GM12878 (cell line): ENCODE measurements at regions not wholly inside any gene's neighbourhood (a gene's known extent, or its start where the extent isn't known, plus 50 kb on each side); places are given as distances from the start of the nearest gene placed in this dataset.

Experiments
- ATAC-seq: fragments of 200-7000 bp; cut with Tn5 transposase; 3 replicates; pipeline ENCODE4 v1.9.1; 2020; ENCODE audit warnings: mild to moderate bottlenecking, moderate library complexity
- BruUV-seq: library from RNA; stranded (reverse); fragments of 400-500 nt; replicated peaks from 2 replicates; lab custom pipeline; 2021; lab: Mats Ljungman, UMichigan
- CTCF ChIA-PET: fragments of 300-600 bp; sonication (Branson Sonifier 250); formaldehyde crosslinking; extraction: SDS; loops from one replicate; lab custom pipeline; 2021; ENCODE audit warnings: inconsistent platforms; lab: Yijun Ruan, JAX
- POLR2A ChIA-PET: fragments of 350-600 bp; formaldehyde crosslinking; extraction: SDS; loops from one replicate; lab custom pipeline; 2021; ENCODE audit warnings: inconsistent platforms; lab: Charles Lee
- RAD21 ChIA-PET: fragments of 300-600 bp; sonication (Branson Sonifier 250); formaldehyde crosslinking; loops from one replicate; lab custom pipeline; 2023; ENCODE audit warnings: antibody characterized with exemption; ENCODE audit not compliant: unreplicated experiment; lab: Charles Lee
- SMC1A ChIA-PET: fragments of 300-600 bp; sonication (Branson Sonifier 250); formaldehyde crosslinking; loops from one replicate; lab custom pipeline; 2023; ENCODE audit not compliant: unreplicated experiment, uncharacterized antibody; lab: Charles Lee
- DNase-seq: peaks from one replicate; pipeline ENCODE4 v3.0.0-alpha.2; 2011; ENCODE audit warnings: low read depth, low spot score
- FAIRE-seq: peaks from 3 replicates; lab custom pipeline; 2011; peaks lifted over from hg19 to GRCh38; lab: Jason Lieb, UNC
- H2AFZ ChIP-seq: 2 replicates; pipeline ENCODE4 v1.6.0; 2011; ENCODE audit warnings: low read depth, low read length, control low read depth; ENCODE audit not compliant: control insufficient read depth
- H3K27ac ChIP-seq: 2 replicates; pipeline ENCODE4 v1.5.1; 2011; ENCODE audit warnings: control low read depth; ENCODE audit not compliant: control insufficient read depth, insufficient read depth
- H3K27me3 ChIP-seq, 2 experiments: replicated peaks in 1 of 2; 2 replicates each; pipeline versions ENCODE4 v1.6.0 to v1.6.1; 2011; ENCODE audit warnings: low read length in 1 of 2; ENCODE audit not compliant: control insufficient read depth in 2 of 2, insufficient read depth in 2 of 2
- H3K36me3 ChIP-seq, 2 experiments: 2 replicates each; pipeline ENCODE4 v1.5.1; 2011; ENCODE audit warnings: low read length in 1 of 2; ENCODE audit not compliant: control insufficient read depth in 2 of 2, insufficient read depth in 2 of 2
- H3K4me1 ChIP-seq: 2 replicates; pipeline ENCODE4 v1.6.1; 2011; ENCODE audit warnings: mild to moderate bottlenecking, low read length, moderate library complexity, mixed read lengths; ENCODE audit not compliant: control insufficient read depth, insufficient read depth
- H3K4me2 ChIP-seq: 2 replicates; pipeline ENCODE4 v1.6.0; 2011; ENCODE audit warnings: control low read depth; ENCODE audit not compliant: control insufficient read depth, insufficient read depth
- H3K4me3 ChIP-seq: fragments of 200-600 bp; sonication (generic); 2 replicates; pipeline ENCODE4 v1.5.1; 2016
- H3K79me2 ChIP-seq: 2 replicates; pipeline ENCODE4 v1.6.0; 2011; ENCODE audit warnings: low read length; ENCODE audit not compliant: control insufficient read depth, insufficient read depth
- H3K9ac ChIP-seq: 2 replicates; pipeline ENCODE4 v1.8.0; 2011; ENCODE audit warnings: low read length, control low read depth, mixed read lengths; ENCODE audit not compliant: control insufficient read depth, insufficient read depth
- H3K9me3 ChIP-seq: replicated peaks from 3 replicates; pipeline ENCODE4 v1.5.1; 2011; ENCODE audit warnings: mild to moderate bottlenecking, low read length; ENCODE audit not compliant: control insufficient read depth, insufficient read depth
- H4K20me1 ChIP-seq: 2 replicates; pipeline ENCODE4 v1.6.0; 2011; ENCODE audit not compliant: control insufficient read depth, insufficient read depth
- CTCF ChIP-seq, 3 experiments: IDR thresholded peaks in 2 of 3; conservative IDR thresholded peaks in 1 of 3; 2 replicates each; pipeline ENCODE4 v1.5.1; 2011; ENCODE audit warnings: low read depth in 3 of 3, low read length in 3 of 3, mild to moderate bottlenecking in 3 of 3, control low read depth in 2 of 3, moderate library complexity in 2 of 3, inconsistent platforms in 1 of 3, mixed read lengths in 1 of 3; ENCODE audit not compliant: control insufficient read depth in 2 of 3, insufficient read depth in 1 of 3; ENCODE audit errors: extremely low read depth in 1 of 3
- DPF2 ChIP-seq: fragments of 450-650 bp; IDR thresholded peaks from 2 replicates; pipeline ENCODE4 v1.6.1; 2017; ENCODE audit warnings: mild to moderate bottlenecking
- FOS ChIP-seq: IDR thresholded peaks from 3 replicates; pipeline ENCODE4 v1.6.1; 2011; ENCODE audit warnings: borderline replicate concordance; ENCODE audit not compliant: insufficient read length; ENCODE audit errors: extremely low read depth
- IRF3 ChIP-seq: fragments of 450-650 bp; IDR thresholded peaks from 2 replicates; pipeline ENCODE4 v1.6.1; 2014; ENCODE audit warnings: mild to moderate bottlenecking
- MXI1 ChIP-seq: fragments of 150-350 bp; IDR thresholded peaks from 2 replicates; pipeline ENCODE4 v1.6.1; 2011; ENCODE audit warnings: low read depth, mild to moderate bottlenecking, inconsistent platforms, low read length, improper control_type of control experiment
- PKNOX1 ChIP-seq: fragments of 450-650 bp; IDR thresholded peaks from 2 replicates; pipeline ENCODE4 v1.6.1; 2016; ENCODE audit warnings: mild to moderate bottlenecking
- WGBS: methylation state at CpG from one replicate; pipeline ENCODE4 v1.1.6; 2016; ENCODE audit warnings: low lambda C conversion rate; ENCODE audit not compliant: insufficient replicate concordance, insufficient coverage; ENCODE audit errors: missing lambda C conversion rate; 5-methylcytosine and 5-hydroxymethylcytosine counted together
- in situ Hi-C: fragments of 300-500 bp; cut with MboI; formaldehyde crosslinking; loops from 9 replicates; pipeline ENCODE4 v1.14.3; 2018; ENCODE audit warnings: mixed read lengths
- intact Hi-C: fragments of 100-400 bp; cut with micrococcal nuclease; formaldehyde crosslinking; loops from one replicate; pipeline ENCODE4 v1.14.2; 2022; ENCODE audit not compliant: unreplicated experiment

- CTCF ChIA-PET, result no interaction called here
- in situ Hi-C loops, result no loop called here
- H3K27ac ChIP-seq, result no peak overlapping the region
- H3K27me3 ChIP-seq, result no peaks in the 10 kb centered on the region
- TF ChIP-seq CTCF (IDR thresholded peaks at IDR 0.05 in 2 of 3, conservative IDR thresholded peaks at IDR 0.05 in 1 of 3; ENCODE audit: control insufficient read depth in 2 of 3, extremely low read depth in 1 of 3, insufficient read depth in 1 of 3, low read depth in 3 of 3, low read length in 3 of 3), result peak in 1 of 3 experiments; percentile 16; a peak in 2 of 6 replicates
- TF ChIP-seq IRF3, result no peak
- TF ChIP-seq MXI1, result no peak
- TF ChIP-seq PKNOX1, result no peak
- TF ChIP-seq FOS, result no peak
- TF ChIP-seq DPF2, result no peak
- TF ChIP-seq, all 136 proteins: peak for 1
- no peak overlapping the region for H3K4me2 ChIP-seq
- FAIRE-seq (no peak), DNase-seq (no peak), ATAC-seq (no peak)
- no peaks in the 10 kb centered on the region for H4K20me1 ChIP-seq
- POLR2A ChIA-PET, result no interaction called here
- no peaks in the 10 kb centered on the region for H3K36me3 ChIP-seq
- no TSS peak for BruUV-seq
- SMC1A ChIA-PET, result interaction anchor here (1.1 kb wide), 1 partner anchor 18 kb away, joined by 5 read pairs; no protein-coding TSS in a partner anchor
- intact Hi-C loops, result no loop called here
- RAD21 ChIA-PET, result no interaction called here
- no peak overlapping the region for H3K4me3 ChIP-seq
- H3K79me2 ChIP-seq, result no peaks in the 10 kb centered on the region
- no peak overlapping the region for H2AFZ ChIP-seq
- H3K9me3 ChIP-seq, result no peaks in the 10 kb centered on the region; the same call in 2 of the 3 replicates
- 16% methylated on average over 2 of the region's 2 CpGs for WGBS
- H3K9ac ChIP-seq, result no peak overlapping the region
- H3K4me1 ChIP-seq, result no peaks in the 10 kb centered on the region
Observed at GRCh38 chr17:14886200-14886739, 378.9 kb downstream of the PMP22 start.
